ENCODE measurements at regions not wholly inside any gene's neighbourhood (a gene's known extent, or its start where the extent isn't known, plus 50 kb on each side); places are given as distances from the start of the nearest gene placed in this dataset.

- TF ChIP-seq E4F1 (IDR thresholded peaks at IDR 0.05; ENCODE audit: borderline replicate concordance, partially characterized antibody): no peak
- TF ChIP-seq SUZ12 (IDR thresholded peaks at IDR 0.05; ENCODE audit: unreplicated experiment): no peak
- TF ChIP-seq BRCA1 (IDR thresholded peaks at IDR 0.05; ENCODE audit: low read depth, low read length): no peak
- TF ChIP-seq MTA2 (IDR thresholded peaks at IDR 0.05; ENCODE audit: low read depth): no peak
These were observed 56.1 kb upstream of the STK24 start (continued) for GRCh38 chr13:98632961-98633360.

GRCh38 chr13:98629055-98629454 lies 52.1 kb upstream of the STK24 start:
- Histone ChIP-seq H3K4me1 (ENCODE audit: control insufficient read depth, insufficient read depth, low read length) (no peaks in the 10 kb centered on the region), H3K9ac (ENCODE audit: control insufficient read depth, insufficient read depth, low read length) (no peak overlapping the region), H3K4me2 (ENCODE audit: control insufficient read depth, insufficient read depth) (no peak overlapping the region), H3K9me3 (replicated peaks; ENCODE audit: control insufficient read depth, insufficient read depth, low read length) (no peaks in the 10 kb centered on the region), H4K20me1 (ENCODE audit: control insufficient read depth, insufficient read depth) (no peaks in the 10 kb centered on the region), H3K27me3 (replicated peaks in 1 of 2; ENCODE audit: control insufficient read depth in 2 of 2, insufficient read depth in 2 of 2, low read length in 1 of 2) (no peaks in the 10 kb centered on the region; a peak in 1 of 4 replicates), H3K4me3 (no peak overlapping the region), H3K27ac (ENCODE audit: control insufficient read depth, insufficient read depth) (no peak overlapping the region), H3K79me2 (ENCODE audit: control insufficient read depth, insufficient read depth, low read length) (no peaks in the 10 kb centered on the region), H2AFZ (ENCODE audit: control insufficient read depth, low read depth, low read length) (no peak overlapping the region), H3K36me3 (ENCODE audit: control insufficient read depth in 2 of 2, insufficient read depth in 2 of 2, low read length in 1 of 2) (no peaks in the 10 kb centered on the region)
- no TSS peak for BruUV-seq (replicated peaks)
- ChIA-PET SMC1A (ENCODE audit: uncharacterized antibody, unreplicated experiment) (no interaction called here), CTCF (interaction anchor here (0.6 kb wide), 1 partner anchor 54 kb away, joined by 3 read pairs; no protein-coding TSS in a partner anchor), POLR2A (interaction anchor here (0.7 kb wide), 1 partner anchor 460 kb away, joined by 4 read pairs; no protein-coding TSS in a partner anchor), RAD21 (ENCODE audit: unreplicated experiment) (no interaction called here)
- ATAC-seq: no peak
- WGBS (ENCODE audit: insufficient coverage, insufficient replicate concordance, low lambda C conversion rate, missing lambda C conversion rate): 63% methylated on average over 3 of the region's 3 CpGs
- FAIRE-seq: no peak
- intact Hi-C loops (cut with micrococcal nuclease; ENCODE audit: unreplicated experiment) (no loop called here), in situ Hi-C loops (cut with MboI) (no loop called here)
- no peak for DNase-seq (ENCODE audit: low read depth, low spot score)
- TF ChIP-seq MYC (IDR thresholded peaks at IDR 0.05; ENCODE audit: insufficient read depth, insufficient read length, insufficient replicate concordance, low read length, severe bottlenecking) (no peak), ASH2L (IDR thresholded peaks at IDR 0.05; ENCODE audit: borderline replicate concordance, low read depth) (no peak), SMAD5 (IDR thresholded peaks at IDR 0.05; ENCODE audit: low read depth) (no peak), BMI1 (IDR thresholded peaks at IDR 0.05; ENCODE audit: borderline replicate concordance) (no peak), JUNB (IDR thresholded peaks at IDR 0.05) (no peak), BCL3 (IDR thresholded peaks at IDR 0.05; ENCODE audit: borderline replicate concordance, insufficient read depth, low read depth, low read length, poor library complexity, severe bottlenecking) (no peak), BCL11A (IDR thresholded peaks at IDR 0.05; ENCODE audit: low read depth, low read length) (no peak), BCLAF1 (IDR thresholded peaks at IDR 0.05) (no peak), YY1 (IDR thresholded peaks at IDR 0.05; ENCODE audit: low read depth, low read length) (no peak), ZBTB33 (IDR thresholded peaks at IDR 0.05) (no peak)

All from GM12878 (cell line).